ENCODE measurements at regions not wholly inside any gene's neighbourhood (a gene's known extent, or its start where the extent isn't known, plus 50 kb on each side); places are given as distances from the start of the nearest gene placed in this dataset.

GRCh38 chr2:129224022-129224421, 755.4 kb upstream of the RAB6C start:
- Mint-ChIP-seq H3K4me3 (no peak overlapping the region), H3K9me3 (no peaks in the 10 kb centered on the region), H3K27ac (no peak overlapping the region), H3K4me1 (no peaks in the 10 kb centered on the region), H3K36me3 (no peaks in the 10 kb centered on the region), H3K27me3 (ENCODE audit: low read depth) (no peaks in the 10 kb centered on the region; the same call in 1 of the 2 replicates)
- ChIA-PET CTCF (no interaction called here), POLR2A (no interaction called here)
- no peak for DNase-seq (ENCODE audit: low spot score)
- TF ChIP-seq GABPB1 (CRISPR knock-in tag; IDR thresholded peaks at IDR 0.05): no peak
- TF ChIP-seq ZNF281 (CRISPR knock-in tag; IDR thresholded peaks at IDR 0.05): no peak
- TF ChIP-seq ZNF263 (CRISPR knock-in tag; IDR thresholded peaks at IDR 0.05; ENCODE audit: low read depth): no peak
- no peak for ATAC-seq

- DNase-seq (ENCODE audit: low spot score) (no peak), ATAC-seq (no peak)
- Mint-ChIP-seq H3K27me3 (ENCODE audit: low read depth) (no peaks in the 10 kb centered on the region; the same call in 1 of the 2 replicates), H3K4me1 (no peaks in the 10 kb centered on the region), H3K9me3 (no peaks in the 10 kb centered on the region), H3K4me3 (no peak overlapping the region), H3K36me3 (no peaks in the 10 kb centered on the region), H3K27ac (no peak overlapping the region)
- ChIA-PET CTCF (interaction anchor here (0.7 kb wide), 1 partner anchor 26 kb away, joined by 6 read pairs; no protein-coding TSS in a partner anchor), POLR2A (no interaction called here)
- no peak for TF ChIP-seq ATF2 (CRISPR knock-in tag; IDR thresholded peaks at IDR 0.05; ENCODE audit: borderline replicate concordance, low read depth)
- TF ChIP-seq GABPB1 (CRISPR knock-in tag; IDR thresholded peaks at IDR 0.05): no peak
- TF ChIP-seq IRF2 (CRISPR knock-in tag; IDR thresholded peaks at IDR 0.05; ENCODE audit: borderline replicate concordance, low read depth): no peak
- no peak for TF ChIP-seq ZNF532 (CRISPR knock-in tag; IDR thresholded peaks at IDR 0.05; ENCODE audit: borderline replicate concordance)
- TF ChIP-seq MLX (CRISPR knock-in tag; IDR thresholded peaks at IDR 0.05): no peak
- TF ChIP-seq GTF2I (CRISPR knock-in tag; conservative IDR thresholded peaks at IDR 0.05): no peak
- TF ChIP-seq CREM (CRISPR knock-in tag; IDR thresholded peaks at IDR 0.05): no peak
- no peak for TF ChIP-seq ERG (CRISPR knock-in tag; IDR thresholded peaks at IDR 0.05)
- no peak for TF ChIP-seq ESRRA (CRISPR knock-in tag; IDR thresholded peaks at IDR 0.05; ENCODE audit: borderline replicate concordance)
- no peak for TF ChIP-seq AFF4 (CRISPR knock-in tag; IDR thresholded peaks at IDR 0.05; ENCODE audit: borderline replicate concordance)
- TF ChIP-seq ZNF423 (CRISPR knock-in tag; IDR thresholded peaks at IDR 0.05): no peak
- TF ChIP-seq TCF7 (CRISPR knock-in tag; IDR thresholded peaks at IDR 0.05; ENCODE audit: low read depth): no peak
- no peak for TF ChIP-seq SOX15 (CRISPR knock-in tag; IDR thresholded peaks at IDR 0.05)
- no peak for TF ChIP-seq NFATC4 (CRISPR knock-in tag; IDR thresholded peaks at IDR 0.05)
- TF ChIP-seq CREB1 (CRISPR knock-in tag; IDR thresholded peaks at IDR 0.05): no peak
- TF ChIP-seq PRRX2 (CRISPR knock-in tag; IDR thresholded peaks at IDR 0.05): no peak
- TF ChIP-seq MYBL2 (CRISPR knock-in tag; IDR thresholded peaks at IDR 0.05): no peak
These were observed 755.0 kb upstream of the RAB6C start for GRCh38 chr2:129224486-129224885.
